Rectal smooth muscle tissue (tissue), 1 donor: ENCODE measurements at regions not wholly inside any gene's neighbourhood (a gene's known extent, or its start where the extent isn't known, plus 50 kb on each side); places are given as distances from the start of the nearest gene placed in this dataset.
"Not testable (repeated sequence)": the region's sequence is repeated elsewhere in the genome, so short reads cannot be mapped to it uniquely, and the experiment has no call there.

Experiments used
- H3K27ac ChIP-seq: one replicate; pipeline ENCODE4 v1.7.0; 2013; ENCODE audit warnings: low read depth, low read length, inconsistent platforms
- H3K27me3 ChIP-seq: one replicate; pipeline ENCODE4 v1.7.0; 2013; ENCODE audit warnings: low read length; ENCODE audit not compliant: control insufficient read depth, insufficient read depth
- H3K36me3 ChIP-seq: one replicate; pipeline ENCODE4 v1.7.0; 2013; ENCODE audit warnings: low read length; ENCODE audit not compliant: control insufficient read depth, insufficient read depth
- H3K4me1 ChIP-seq: one replicate; pipeline ENCODE4 v1.7.0; 2013; ENCODE audit warnings: low read length; ENCODE audit not compliant: control insufficient read depth, insufficient read depth
- H3K4me3 ChIP-seq: one replicate; pipeline ENCODE4 v1.7.0; 2013; ENCODE audit warnings: low read length
- H3K9ac ChIP-seq: one replicate; pipeline ENCODE4 v1.7.0; 2013; ENCODE audit warnings: low read length

GRCh38 chr1:76687307-76688175 lies 179.7 kb upstream of the ST6GALNAC5 start:
- Histone ChIP-seq H3K36me3 (no peaks in the 10 kb centered on the region), H3K4me1 (no peaks in the 10 kb centered on the region), H3K27ac (no peak overlapping the region), H3K27me3 (no peaks in the 10 kb centered on the region), H3K4me3 (no peak overlapping the region), H3K9ac (no peak overlapping the region)

GRCh38 chr1:76690766-76691165 lies 176.5 kb upstream of the ST6GALNAC5 start:
- Histone ChIP-seq H3K9ac (no peak overlapping the region), H3K4me1 (no peaks in the 10 kb centered on the region), H3K4me3 (no peak overlapping the region), H3K27ac (no peak overlapping the region), H3K27me3 (no peaks in the 10 kb centered on the region), H3K36me3 (no peaks in the 10 kb centered on the region)

- Histone ChIP-seq H3K27ac (no peak overlapping the region), H3K9ac (no peak overlapping the region), H3K4me1 (no peaks in the 10 kb centered on the region), H3K36me3 (no peaks in the 10 kb centered on the region), H3K27me3 (no peaks in the 10 kb centered on the region), H3K4me3 (no peak overlapping the region)
Measured at GRCh38 chr1:76695535-76695934, 171.7 kb upstream of the ST6GALNAC5 start.

- Histone ChIP-seq H3K27me3 (no peaks in the 10 kb centered on the region), H3K36me3 (no peaks in the 10 kb centered on the region), H3K4me1 (no peaks in the 10 kb centered on the region), H3K9ac (no peak overlapping the region), H3K27ac (no peak overlapping the region), H3K4me3 (no peak overlapping the region)
Measured at GRCh38 chr1:76697361-76697760, 169.9 kb upstream of the ST6GALNAC5 start.

DNA sequence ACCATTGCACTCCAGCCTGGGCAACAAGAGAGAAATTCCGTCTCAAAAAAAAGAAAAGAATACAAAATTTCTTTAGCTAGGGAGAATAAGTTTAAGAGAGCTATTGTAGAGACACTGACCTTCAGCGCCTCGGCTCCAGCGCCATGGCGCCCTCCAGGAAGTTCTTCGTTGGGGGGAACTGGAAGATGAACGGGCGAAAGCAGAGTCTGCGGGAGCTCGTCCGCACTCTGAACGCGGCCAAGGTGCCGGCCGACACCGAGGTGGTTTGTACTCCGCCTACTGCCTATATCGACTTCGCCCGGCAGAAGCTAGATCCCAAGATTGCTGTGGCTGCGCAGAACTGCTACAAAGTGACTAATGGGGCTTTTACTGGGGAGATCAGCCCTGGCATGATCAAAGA lies 167.6 kb upstream of the ST6GALNAC5 start:
- not testable (repeated sequence) for H3K9ac ChIP-seq, H3K36me3 ChIP-seq, H3K27ac ChIP-seq, H3K4me3 ChIP-seq, H3K27me3 ChIP-seq, H3K4me1 ChIP-seq

DNA sequence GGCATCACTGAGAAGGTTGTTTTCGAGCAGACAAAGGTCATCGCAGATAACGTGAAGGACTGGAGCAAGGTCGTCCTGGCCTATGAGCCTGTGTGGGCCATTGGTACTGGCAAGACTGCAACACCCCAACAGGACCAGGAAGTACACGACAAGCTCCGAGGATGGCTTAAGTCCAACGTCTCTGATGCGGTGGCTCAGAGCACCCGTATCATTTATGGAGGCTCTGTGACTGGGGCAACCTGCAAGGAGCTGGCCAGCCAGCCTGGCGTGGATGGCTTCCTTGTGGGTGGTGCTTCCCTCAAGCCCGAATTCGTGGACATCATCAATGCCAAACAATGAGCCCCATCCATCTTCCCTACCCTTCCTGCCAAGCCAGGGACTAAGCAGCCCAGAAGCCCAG lies 167.1 kb upstream of the ST6GALNAC5 start:
- H3K27ac ChIP-seq, H3K4me1 ChIP-seq, H3K27me3 ChIP-seq, H3K36me3 ChIP-seq, H3K4me3 ChIP-seq, H3K9ac ChIP-seq: not testable (repeated sequence)

GRCh38 chr1:76705560-76705959 lies 161.7 kb upstream of the ST6GALNAC5 start:
- Histone ChIP-seq H3K4me3 (no peak overlapping the region), H3K36me3 (no peaks in the 10 kb centered on the region), H3K27me3 (no peaks in the 10 kb centered on the region), H3K27ac (no peak overlapping the region), H3K9ac (no peak overlapping the region), H3K4me1 (no peaks in the 10 kb centered on the region)

DNA sequence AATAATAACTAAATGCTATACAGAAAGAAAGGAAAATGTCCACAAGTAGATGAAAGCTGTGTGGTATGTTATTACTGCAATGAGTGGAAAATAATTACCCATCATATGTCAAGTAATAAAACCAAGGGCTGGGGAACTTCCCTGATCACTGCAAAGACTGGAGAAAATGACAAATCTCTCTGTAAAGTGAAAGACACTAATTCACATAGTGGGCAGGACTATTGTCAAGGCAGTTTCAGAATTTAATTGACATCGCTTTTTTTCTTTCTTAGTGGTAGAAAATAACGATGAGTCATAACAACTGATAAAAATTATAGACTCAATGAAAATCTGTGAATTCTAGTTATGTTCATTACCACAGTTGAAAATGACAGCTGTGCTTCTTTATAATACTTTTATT lies 153.7 kb upstream of the ST6GALNAC5 start:
- Histone ChIP-seq H3K27me3 (no peaks in the 10 kb centered on the region), H3K4me3 (no peak overlapping the region), H3K4me1 (no peaks in the 10 kb centered on the region), H3K36me3 (no peaks in the 10 kb centered on the region), H3K9ac (no peak overlapping the region), H3K27ac (no peak overlapping the region)

DNA sequence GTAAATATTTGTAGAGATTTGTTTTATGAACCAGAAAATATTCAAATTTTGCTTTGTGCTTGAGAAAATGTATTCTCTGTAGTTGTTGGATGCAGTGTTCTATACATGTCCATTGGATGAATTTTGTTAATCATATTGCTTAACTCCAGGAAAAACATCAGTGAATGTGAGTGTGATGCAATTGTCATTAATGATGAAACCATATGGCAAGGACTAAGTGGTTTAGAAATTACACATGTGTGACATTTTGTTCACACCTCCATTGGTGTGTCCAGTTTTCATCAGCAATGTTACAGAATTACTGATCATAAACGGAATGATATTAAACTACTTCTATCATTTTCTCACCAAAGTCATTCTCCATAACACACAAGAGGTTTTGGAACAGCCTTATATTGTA lies 151.8 kb upstream of the ST6GALNAC5 start:
- H3K4me3 ChIP-seq: no peak overlapping the region
- H3K27me3 ChIP-seq: no peaks in the 10 kb centered on the region
- no peaks in the 10 kb centered on the region for H3K36me3 ChIP-seq
- no peak overlapping the region for H3K9ac ChIP-seq
- H3K4me1 ChIP-seq: no peaks in the 10 kb centered on the region
- H3K27ac ChIP-seq: no peak overlapping the region

- H3K36me3 ChIP-seq: no peaks in the 10 kb centered on the region
- no peak overlapping the region for H3K4me3 ChIP-seq
- no peaks in the 10 kb centered on the region for H3K4me1 ChIP-seq
Measured at GRCh38 chr1:76723949-76724348, 143.3 kb upstream of the ST6GALNAC5 start.

DNA sequence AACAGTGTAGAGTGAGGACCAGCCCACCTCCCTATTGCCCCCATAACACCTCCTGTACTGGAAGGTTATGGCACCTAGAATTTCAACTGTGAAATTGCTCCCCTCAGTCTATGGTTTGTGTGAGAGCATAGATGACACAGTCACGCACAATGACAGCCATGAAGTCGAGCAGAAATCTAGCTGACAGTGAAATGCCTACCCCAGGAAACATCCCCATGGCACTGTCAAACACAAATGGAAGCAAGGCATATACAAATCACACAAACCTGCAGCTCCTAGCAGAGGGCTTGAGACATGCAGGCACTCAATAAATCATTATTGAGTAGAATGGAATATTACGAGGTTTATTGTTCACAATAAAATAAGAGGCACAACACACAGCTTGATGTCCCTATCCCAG lies 142.5 kb upstream of the ST6GALNAC5 start:
- no peaks in the 10 kb centered on the region for H3K27me3 ChIP-seq
- H3K27ac ChIP-seq: no peak overlapping the region
- H3K36me3 ChIP-seq: no peaks in the 10 kb centered on the region
- H3K4me1 ChIP-seq: no peaks in the 10 kb centered on the region
- no peak overlapping the region for H3K4me3 ChIP-seq
- H3K9ac ChIP-seq: no peak overlapping the region

More at GRCh38 chr1:76723949-76724348, 143.3 kb upstream of the ST6GALNAC5 start:
- Histone ChIP-seq H3K9ac (no peak overlapping the region), H3K27me3 (no peaks in the 10 kb centered on the region), H3K27ac (no peak overlapping the region)

DNA sequence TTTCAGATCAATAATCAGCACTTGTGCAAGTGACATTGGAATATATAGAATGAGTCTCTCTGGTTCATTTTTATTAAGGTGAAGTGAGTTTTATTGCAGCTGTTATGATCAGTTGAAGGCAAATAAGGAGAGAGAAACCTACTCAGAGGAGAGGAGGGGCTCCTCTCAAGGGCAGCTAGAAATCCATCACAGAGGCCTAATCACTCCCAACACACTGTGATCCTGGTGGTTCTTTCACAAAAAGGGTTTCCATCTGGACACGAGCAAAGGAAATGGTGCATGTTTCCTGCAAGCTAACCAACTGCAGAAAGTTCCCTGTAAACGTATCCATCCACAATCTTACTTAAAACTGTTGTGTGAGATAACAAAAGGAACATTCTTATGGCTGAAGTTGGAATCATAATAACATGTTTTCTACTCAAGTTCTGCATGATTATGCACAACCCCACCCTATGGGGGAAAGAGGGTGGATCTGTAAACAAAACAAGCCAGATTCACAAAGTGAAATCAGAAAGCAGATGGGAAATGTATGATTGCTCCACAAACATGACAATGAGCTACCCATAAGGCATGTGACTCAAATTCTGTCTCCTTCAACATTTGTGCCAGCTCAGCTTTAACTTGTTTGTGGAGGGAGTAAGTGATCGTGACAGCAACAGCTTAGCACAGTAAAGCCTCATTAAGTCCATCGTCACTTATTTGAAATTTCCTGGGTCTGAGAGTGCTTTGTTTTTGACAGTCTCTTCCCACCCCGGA lies 141.2 kb upstream of the ST6GALNAC5 start:
- Histone ChIP-seq H3K36me3 (no peaks in the 10 kb centered on the region), H3K4me1 (no peaks in the 10 kb centered on the region), H3K27ac (no peak overlapping the region), H3K4me3 (no peak overlapping the region), H3K27me3 (no peaks in the 10 kb centered on the region), H3K9ac (no peak overlapping the region)

GRCh38 chr1:76727520-76727919 lies 139.8 kb upstream of the ST6GALNAC5 start:
- Histone ChIP-seq H3K36me3 (no peaks in the 10 kb centered on the region), H3K4me1 (no peaks in the 10 kb centered on the region), H3K27ac (no peak overlapping the region), H3K27me3 (no peaks in the 10 kb centered on the region), H3K9ac (no peak overlapping the region), H3K4me3 (no peak overlapping the region)
